CD4-positive, alpha-beta T cell treated with Interleukin-6 for 4 hours (primary cell): ENCODE measurements at regions not wholly inside any gene's neighbourhood (a gene's known extent, or its start where the extent isn't known, plus 50 kb on each side); places are given as distances from the start of the nearest gene placed in this dataset.

Experiments
- DNase-seq: peaks from one replicate; pipeline ENCODE4 v3.0.0-alpha.2; 2020; ENCODE audit warnings: mixed read lengths

GRCh38 chr2:104786204-104786603, 67.7 kb upstream of the POU3F3 start:
- no peak for DNase-seq

- DNase-seq: no peak
Measured at GRCh38 chr2:104786821-104787220, 67.1 kb upstream of the POU3F3 start.

- no peak for DNase-seq
Measured at GRCh38 chr2:104787298-104788065, 66.4 kb upstream of the POU3F3 start.

- DNase-seq: no peak
Measured at GRCh38 chr2:104788742-104789455, 65.0 kb upstream of the POU3F3 start.

- DNase-seq: no peak
Measured at GRCh38 chr2:104790100-104790811, 63.7 kb upstream of the POU3F3 start.

- no peak for DNase-seq
Measured at GRCh38 chr2:104790901-104791495, 62.9 kb upstream of the POU3F3 start.

- DNase-seq: no peak
Measured at GRCh38 chr2:104793966-104794365, 59.9 kb upstream of the POU3F3 start.

- no peak for DNase-seq
Measured at GRCh38 chr2:104794441-104794840, 59.5 kb upstream of the POU3F3 start.
